Hepatocyte (in vitro differentiated cells): ENCODE measurements at regions not wholly inside any gene's neighbourhood (a gene's known extent, or its start where the extent isn't known, plus 50 kb on each side); places are given as distances from the start of the nearest gene placed in this dataset.

Experiments
- CTCF ChIP-seq: fragments of 200-600 bp; sonication (generic); IDR thresholded peaks from 2 replicates; pipeline ENCODE4 v1.5.1; 2016; ENCODE audit warnings: antibody characterized with exemption, mild to moderate bottlenecking; ENCODE audit not compliant: poor library complexity
- EZH2 ChIP-seq: fragments of 200-600 bp; sonication (generic); IDR thresholded peaks from 2 replicates; pipeline ENCODE4 v1.6.1; 2016; ENCODE audit warnings: antibody characterized with exemption, mild to moderate bottlenecking, borderline replicate concordance
- EZH2phosphoT487 ChIP-seq: fragments of 200-600 bp; sonication (generic); IDR thresholded peaks from one replicate; pipeline ENCODE4 v1.6.1; 2018; ENCODE audit warnings: antibody characterized with exemption, mild to moderate bottlenecking, low read depth, moderate library complexity; ENCODE audit not compliant: unreplicated experiment, severe bottlenecking

DNA sequence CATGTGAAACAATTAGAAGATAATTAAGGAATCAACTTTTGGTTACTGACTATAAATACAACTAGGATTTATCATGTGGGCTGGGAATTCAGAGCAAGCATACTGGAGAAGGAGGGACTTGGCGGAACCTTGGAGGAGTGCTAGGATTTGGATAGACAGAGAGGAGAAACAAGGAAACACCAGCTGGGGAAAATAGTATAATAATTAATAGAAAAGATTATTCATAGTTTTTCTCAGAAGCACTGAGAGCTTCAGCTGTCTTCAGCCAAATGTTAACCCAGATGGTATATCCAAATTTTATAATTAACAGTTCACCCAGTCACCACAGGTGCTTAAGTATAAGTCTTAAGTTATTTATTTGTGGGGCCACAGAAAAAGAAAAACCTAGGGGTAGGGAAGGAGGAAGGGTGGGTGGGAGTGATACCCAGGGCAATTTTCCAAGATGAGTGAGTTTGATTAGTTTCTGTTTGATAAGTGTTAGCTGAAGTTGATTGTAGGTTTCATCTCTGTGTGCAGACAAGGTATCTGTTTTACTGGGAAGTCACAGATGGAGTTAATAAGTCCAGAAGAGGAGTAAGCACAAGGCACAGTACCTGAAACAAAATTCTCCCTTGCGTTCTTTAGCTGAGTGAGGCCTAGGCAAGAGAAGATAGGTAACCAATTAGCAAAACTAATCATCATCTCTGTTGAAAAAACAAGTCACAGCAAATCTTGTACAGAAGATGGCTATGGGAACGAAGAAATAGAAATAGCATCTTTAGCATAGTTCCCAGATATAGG is 175.5 kb downstream of the TFAP2B start:
- TF ChIP-seq CTCF = no peak
- no peak for TF ChIP-seq EZH2
- TF ChIP-seq EZH2phosphoT487 = no peak
